Spleen (tissue), 3 donors: ENCODE measurements at regions not wholly inside any gene's neighbourhood (a gene's known extent, or its start where the extent isn't known, plus 50 kb on each side); places are given as distances from the start of the nearest gene placed in this dataset.

ENCODE experiments used
- POLR2A ChIP-seq, 3 donors: fragments of 450-650 bp; IDR thresholded peaks; one replicate each; pipeline ENCODE4 v1.5.1; 2017; ENCODE audit warnings: antibody characterized with exemption in 3 of 3, mild to moderate bottlenecking in 1 of 3
- POLR2AphosphoS5 ChIP-seq, 3 donors: sonication (generic); formaldehyde crosslinking; IDR thresholded peaks; one replicate each; pipeline ENCODE4 v1.5.1; 2017; ENCODE audit warnings: antibody characterized with exemption in 3 of 3

DNA sequence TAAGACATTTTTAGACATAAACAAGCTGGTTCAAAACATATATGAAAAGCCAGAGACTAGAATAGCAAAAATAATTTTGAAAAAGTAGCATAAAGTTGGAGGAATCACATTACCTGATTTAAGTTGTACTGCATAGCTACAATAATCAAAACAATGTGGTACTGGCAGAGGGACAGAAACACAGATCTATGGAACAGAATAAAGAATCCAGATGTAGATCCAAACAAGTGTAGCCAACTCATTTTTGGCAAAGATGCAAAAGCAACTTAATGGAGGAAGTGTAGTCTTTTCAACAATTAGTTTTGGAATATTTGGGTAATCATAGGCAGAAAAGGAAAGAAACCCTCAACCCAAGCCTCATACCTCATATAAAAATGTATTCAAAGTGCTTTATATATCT, 278.7 kb upstream of the ZNF521 start:
- TF ChIP-seq POLR2A (IDR thresholded peaks at IDR 0.05) (no peak), POLR2AphosphoS5 (IDR thresholded peaks at IDR 0.05) (no peak)
